Liver (tissue), 3 donors: ENCODE measurements at regions not wholly inside any gene's neighbourhood (a gene's known extent, or its start where the extent isn't known, plus 50 kb on each side); places are given as distances from the start of the nearest gene placed in this dataset.

Experiments
- ATF3 ChIP-seq: IDR thresholded peaks from 2 replicates; pipeline ENCODE4 v1.6.1; 2016; ENCODE audit warnings: antibody characterized with exemption
- CTCF ChIP-seq: fragments of 150-350 bp; IDR thresholded peaks from 2 replicates; pipeline ENCODE4 v1.5.1; 2017; ENCODE audit warnings: improper control_type of control experiment, low read depth, low read length; ENCODE audit not compliant: missing input control
- EGR1 ChIP-seq, 2 donors: IDR thresholded peaks; 2 replicates each; pipeline ENCODE4 v1.6.1; 2016 to 2018; ENCODE audit warnings: antibody characterized with exemption in 2 of 2, low read depth in 2 of 2
- GABPA ChIP-seq, 2 donors: IDR thresholded peaks in 1 of 2; conservative IDR thresholded peaks in 1 of 2; 2 replicates each; pipeline ENCODE4 v1.6.1; 2016; ENCODE audit warnings: antibody characterized with exemption in 2 of 2, mild to moderate bottlenecking in 1 of 2, moderate library complexity in 1 of 2
- HNF4G ChIP-seq: IDR thresholded peaks from 2 replicates; pipeline ENCODE4 v1.6.1; 2016; ENCODE audit warnings: antibody characterized with exemption
- JUND ChIP-seq, 2 donors: IDR thresholded peaks; 2 replicates each; pipeline ENCODE4 v1.6.1; 2016; ENCODE audit warnings: antibody characterized with exemption in 2 of 2
- MAX ChIP-seq: IDR thresholded peaks from 2 replicates; pipeline ENCODE4 v1.6.1; 2016; ENCODE audit warnings: antibody characterized with exemption
- NR2F2 ChIP-seq: IDR thresholded peaks from 2 replicates; pipeline ENCODE4 v1.6.1; 2016; ENCODE audit warnings: antibody characterized with exemption
- RAD21 ChIP-seq, 2 donors: IDR thresholded peaks; 2 replicates each; pipeline ENCODE4 v1.6.1; 2016; ENCODE audit warnings: antibody characterized with exemption in 2 of 2, mild to moderate bottlenecking in 2 of 2
- REST ChIP-seq: IDR thresholded peaks from 2 replicates; pipeline ENCODE4 v1.6.1; 2016; ENCODE audit warnings: antibody characterized with exemption, mild to moderate bottlenecking
- RXRA ChIP-seq, 2 donors: IDR thresholded peaks; 2 replicates each; pipeline ENCODE4 v1.6.1; 2017 to 2018; ENCODE audit warnings: antibody characterized with exemption in 2 of 2, mild to moderate bottlenecking in 1 of 2
- SP1 ChIP-seq: IDR thresholded peaks from 2 replicates; pipeline ENCODE4 v1.6.1; 2018; ENCODE audit warnings: antibody characterized with exemption, mild to moderate bottlenecking
- donor health status: healthy.
- donor health status: healthy.

- TF ChIP-seq RAD21 (IDR thresholded peaks at IDR 0.05) (no peak), RXRA (IDR thresholded peaks at IDR 0.05) (no peak), NR2F2 (no peak), SP1 (no peak), GABPA (IDR thresholded peaks at IDR 0.05 in 1 of 2, conservative IDR thresholded peaks at IDR 0.05 in 1 of 2) (no peak), EGR1 (IDR thresholded peaks at IDR 0.05; ENCODE audit: low read depth in 2 of 2) (no peak), ATF3 (no peak), CTCF (no peak), HNF4G (no peak), REST (no peak), JUND (IDR thresholded peaks at IDR 0.05) (no peak), MAX (no peak)
Observed at GRCh38 chr7:124246262-124246863, 213.5 kb upstream of the TMEM229A start.
